Neural progenitor cell (in vitro differentiated cells): ENCODE measurements at regions not wholly inside any gene's neighbourhood (a gene's known extent, or its start where the extent isn't known, plus 50 kb on each side); places are given as distances from the start of the nearest gene placed in this dataset.

ENCODE experiments used
- CTCF ChIP-seq: fragments of 200-600 bp; sonication (generic); IDR thresholded peaks from 2 replicates; pipeline ENCODE4 v1.5.1; 2017; ENCODE audit warnings: antibody characterized with exemption, mild to moderate bottlenecking
- EZH2 ChIP-seq: fragments of 200-600 bp; sonication (generic); IDR thresholded peaks from 2 replicates; pipeline ENCODE4 v1.6.1; 2017; ENCODE audit warnings: antibody characterized with exemption, mild to moderate bottlenecking, moderate library complexity

DNA sequence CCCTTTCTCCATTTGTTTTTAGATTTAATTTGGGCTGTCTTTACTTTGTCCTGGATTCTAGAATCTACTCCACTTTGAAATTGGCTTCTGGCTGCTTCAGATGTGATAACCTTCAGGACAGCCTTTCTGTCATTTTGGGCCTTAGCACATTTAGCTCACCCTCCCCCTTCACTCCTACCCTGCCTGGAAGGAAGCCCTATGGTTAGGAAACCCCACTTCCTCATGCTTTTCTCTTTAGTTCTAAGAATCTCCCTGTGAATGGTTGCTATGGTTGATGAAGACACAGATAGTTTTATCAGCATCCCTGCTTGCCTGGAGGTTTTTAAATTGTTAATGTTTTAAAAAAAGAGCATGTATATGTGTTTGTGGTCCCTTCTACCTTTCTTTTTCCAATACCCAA, 100.7 kb upstream of the PTPN13 start:
- TF ChIP-seq CTCF: no peak
- no peak for TF ChIP-seq EZH2
